Ovary (tissue), 3 donors: ENCODE measurements at regions not wholly inside any gene's neighbourhood (a gene's known extent, or its start where the extent isn't known, plus 50 kb on each side); places are given as distances from the start of the nearest gene placed in this dataset.

Experiments
- CTCF ChIP-seq, 3 donors: fragments of 450-650 bp in 2 of 3; fragments of 200-600 bp in 1 of 3; IDR thresholded peaks; one replicate each; pipeline versions ENCODE4 v1.5.1 to v1.8.0; 2016 to 2022; ENCODE audit warnings: antibody characterized with exemption in 3 of 3, mild to moderate bottlenecking in 1 of 3
- POLR2A ChIP-seq: fragments of 450-650 bp; IDR thresholded peaks from one replicate; pipeline ENCODE4 v1.6.1; 2017; ENCODE audit warnings: antibody characterized with exemption, mild to moderate bottlenecking, moderate library complexity
- donor health status: DM: no; HTN: no; CAD: no.

DNA sequence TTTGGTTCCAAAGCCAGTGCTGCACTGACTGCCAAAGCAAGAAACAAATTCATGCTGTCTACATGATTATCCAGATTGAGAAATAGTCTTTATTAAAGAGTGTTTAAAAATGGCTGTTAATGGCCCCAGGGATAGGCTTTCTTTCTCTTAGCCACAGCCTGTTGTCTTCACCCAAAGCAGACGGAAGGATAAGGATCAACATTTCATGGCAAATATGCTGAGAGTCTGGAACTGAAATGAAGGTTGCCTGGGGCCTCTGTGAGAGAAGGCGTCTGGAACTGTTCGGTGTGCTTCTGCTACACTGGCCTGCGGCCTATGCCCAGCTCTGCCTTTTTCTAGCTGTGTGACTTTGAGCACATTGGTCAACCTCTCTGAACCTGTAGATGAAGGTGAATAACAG, 373.0 kb upstream of the ZFP64 start:
- TF ChIP-seq CTCF (IDR thresholded peaks at IDR 0.05) (no peak), POLR2A (no peak)
